HepG2 (cell line): ENCODE measurements at regions not wholly inside any gene's neighbourhood (a gene's known extent, or its start where the extent isn't known, plus 50 kb on each side); places are given as distances from the start of the nearest gene placed in this dataset.

ENCODE experiments used
- ATAC-seq: fragments of 200-7000 bp; cut with Tn5 transposase; 3 replicates; pipeline ENCODE4 v1.9.1; 2020; ENCODE audit warnings: mild to moderate bottlenecking, moderate library complexity
- BruUV-seq: library from RNA; stranded (reverse); fragments of 400-500 nt; replicated peaks from 2 replicates; lab custom pipeline; 2021; lab: Mats Ljungman, UMichigan
- CTCF ChIA-PET: fragments of 300-600 bp; formaldehyde crosslinking; extraction: SDS; loops from one replicate; lab custom pipeline; 2021; ENCODE audit warnings: low total read pairs, inconsistent platforms, low intra/inter-chr PET ratio; lab: Yijun Ruan, JAX
- POLR2A ChIA-PET: fragments of 350-600 bp; sonication (Branson Sonifier 250); formaldehyde crosslinking; loops from one replicate; lab custom pipeline; 2020; ENCODE audit warnings: antibody characterized with exemption, inconsistent platforms; lab: Yijun Ruan, JAX
- DNase-seq: peaks from one replicate; pipeline ENCODE4 v3.0.0-alpha.2; 2015; ENCODE audit warnings: low spot score
- FAIRE-seq: peaks from 3 replicates; lab custom pipeline; 2011; peaks lifted over from hg19 to GRCh38; lab: Jason Lieb, UNC
- H2AFZ ChIP-seq: one replicate; pipeline ENCODE4 v1.6.1; 2011; ENCODE audit warnings: low read length, inconsistent platforms
- H3K27ac ChIP-seq: fragments of 300-600 bp; 3 replicates; pipeline ENCODE4 v1.8.0; 2011; ENCODE audit warnings: mixed run types, mild to moderate bottlenecking, mixed read lengths, low read length, inconsistent platforms; ENCODE audit not compliant: insufficient read depth; ENCODE audit errors: extremely low read length
- H3K27me3 ChIP-seq, 2 experiments: fragments of 200-600 bp in 1 of 2; 2 replicates in 1 of 2; 3 replicates in 1 of 2; pipeline versions ENCODE4 v1.6.0 to v1.8.0; 2011; ENCODE audit warnings: low read length in 2 of 2, mild to moderate bottlenecking in 2 of 2, moderate library complexity in 2 of 2, inconsistent platforms in 1 of 2; ENCODE audit not compliant: insufficient read depth in 2 of 2, control insufficient read depth in 1 of 2
- H3K36me3 ChIP-seq, 2 experiments: fragments of 200-600 bp in 1 of 2; replicated peaks in 1 of 2; 2 replicates in 1 of 2; 3 replicates in 1 of 2; pipeline versions ENCODE4 v1.5.1 to v1.8.0; 2011; ENCODE audit warnings: low read length in 2 of 2, inconsistent platforms in 1 of 2; ENCODE audit not compliant: insufficient read depth in 2 of 2, control insufficient read depth in 1 of 2
- H3K4me1 ChIP-seq: 2 replicates; pipeline ENCODE4 v1.5.1; 2012; ENCODE audit warnings: low read length, inconsistent platforms; ENCODE audit not compliant: insufficient read depth
- H3K4me2 ChIP-seq: 2 replicates; pipeline ENCODE4 v1.6.0; 2011; ENCODE audit warnings: low read depth, low read length, inconsistent platforms
- H3K4me3 ChIP-seq, 3 experiments: fragments of 200-600 bp in 1 of 3; sonication (generic), shearing (Covaris generic) in 1 of 3; replicated peaks in 1 of 3; 2 replicates each; pipeline ENCODE4 v1.5.1; 2011 to 2016; ENCODE audit warnings: low read length in 3 of 3, inconsistent platforms in 2 of 3, low read depth in 2 of 3, mild to moderate bottlenecking in 2 of 3, control low read depth in 1 of 3, mixed read lengths in 1 of 3; ENCODE audit not compliant: insufficient read depth in 1 of 3
- H3K79me2 ChIP-seq: one replicate; pipeline ENCODE4 v1.6.1; 2011; ENCODE audit warnings: low read length, inconsistent platforms; ENCODE audit not compliant: insufficient read depth
- H3K9ac ChIP-seq: 2 replicates; pipeline ENCODE4 v1.6.0; 2011; ENCODE audit warnings: mild to moderate bottlenecking, low read depth, low read length, inconsistent platforms; ENCODE audit not compliant: insufficient read depth
- H3K9me3 ChIP-seq: 2 replicates; pipeline ENCODE4 v1.5.1; 2012; ENCODE audit warnings: mild to moderate bottlenecking, low read length
- H4K20me1 ChIP-seq: 2 replicates; pipeline ENCODE4 v1.6.0; 2011; ENCODE audit warnings: inconsistent platforms, mild to moderate bottlenecking, low read length, moderate library complexity; ENCODE audit not compliant: insufficient read depth
- CENPX ChIP-seq: sonication (generic); formaldehyde crosslinking; IDR thresholded peaks from 2 replicates; pipeline ENCODE4 v1.9.0; 2021; ENCODE audit warnings: mild to moderate bottlenecking, missing genetic modification reagents, moderate library complexity
- GRHL1 ChIP-seq: sonication (generic); formaldehyde crosslinking; conservative IDR thresholded peaks from 2 replicates; pipeline ENCODE4 v1.8.0; 2022; ENCODE audit warnings: missing genetic modification reagents
- HES4 ChIP-seq: sonication (generic); formaldehyde crosslinking; IDR thresholded peaks from 2 replicates; pipeline ENCODE4 v1.9.0; 2021; ENCODE audit warnings: mild to moderate bottlenecking, missing genetic modification reagents, borderline replicate concordance
- ISL2 ChIP-seq: sonication (generic); formaldehyde crosslinking; IDR thresholded peaks from 2 replicates; pipeline ENCODE4 v1.5.0; 2020; ENCODE audit warnings: missing genetic modification reagents
- NFE2L1 ChIP-seq: sonication (generic); formaldehyde crosslinking; IDR thresholded peaks from 2 replicates; pipeline ENCODE4 v1.4.0; 2020; ENCODE audit warnings: missing genetic modification reagents, mild to moderate bottlenecking, borderline replicate concordance
- NFYC ChIP-seq: IDR thresholded peaks from 2 replicates; pipeline ENCODE4 v1.6.1; 2016; ENCODE audit warnings: missing genetic modification reagents, missing compliant biosample characterization
- PHF8 ChIP-seq: sonication (generic); formaldehyde crosslinking; IDR thresholded peaks from 2 replicates; pipeline ENCODE4 v1.5.0; 2020; ENCODE audit warnings: missing genetic modification reagents
- RAD21 ChIP-seq: fragments of 450-650 bp; formaldehyde crosslinking; IDR thresholded peaks from 2 replicates; pipeline ENCODE4 v1.5.0; 2020; ENCODE audit warnings: mild to moderate bottlenecking
- ZFP36 ChIP-seq: fragments of 150-350 bp; IDR thresholded peaks from 2 replicates; pipeline ENCODE4 v1.6.1; 2018; ENCODE audit warnings: borderline replicate concordance, low read length, low read depth; ENCODE audit not compliant: partially characterized antibody
- ZFP41 ChIP-seq: sonication (generic); formaldehyde crosslinking; IDR thresholded peaks from 2 replicates; pipeline ENCODE4 v1.4.0; 2020; ENCODE audit warnings: mild to moderate bottlenecking, missing genetic modification reagents, borderline replicate concordance
- ZNF121 ChIP-seq: sonication (generic); formaldehyde crosslinking; IDR thresholded peaks from 2 replicates; pipeline ENCODE4 v1.5.0; 2020; ENCODE audit warnings: mild to moderate bottlenecking, missing genetic modification reagents
- ZNF530 ChIP-seq: sonication (generic); formaldehyde crosslinking; IDR thresholded peaks from 2 replicates; pipeline ENCODE4 v1.5.0; 2020; ENCODE audit warnings: low read depth, mild to moderate bottlenecking, missing genetic modification reagents
- ZNF660 ChIP-seq: sonication (generic); formaldehyde crosslinking; IDR thresholded peaks from 2 replicates; pipeline ENCODE4 v1.5.1; 2020; ENCODE audit warnings: mild to moderate bottlenecking, low read depth, missing genetic modification reagents, borderline replicate concordance
- ZNF816 ChIP-seq: sonication (generic); formaldehyde crosslinking; IDR thresholded peaks from 2 replicates; pipeline ENCODE4 v1.8.0; 2022; ENCODE audit warnings: missing genetic modification reagents, mild to moderate bottlenecking, borderline replicate concordance
- WGBS: methylation state at CpG from one replicate; pipeline ENCODE4 v1.1.6; 2017; ENCODE audit warnings: low lambda C conversion rate; 5-methylcytosine and 5-hydroxymethylcytosine counted together
- in situ Hi-C: cut with HindIII; loops from 2 replicates; pipeline ENCODE4 v1.10.0; 2017; ENCODE audit warnings: low pct_unique_long_range_greater_than_20kb; ENCODE audit not compliant: extremely low pct_ligation_motif_present
- intact Hi-C: fragments of 100-400 bp; cut with micrococcal nuclease; formaldehyde crosslinking; loops from one replicate; pipeline ENCODE4 v1.10.0; 2022; ENCODE audit not compliant: unreplicated experiment
- TF ChIP-seq, protein P1 (sequence below): sonication (generic); formaldehyde crosslinking; IDR thresholded peaks from 2 replicates; pipeline ENCODE4 v1.8.1; 2023; ENCODE audit warnings: mild to moderate bottlenecking, missing genetic modification reagents
- TF ChIP-seq, protein P2 (sequence below): sonication (generic); formaldehyde crosslinking; IDR thresholded peaks from 2 replicates; pipeline ENCODE4 v1.4.0; 2020; ENCODE audit warnings: missing genetic modification reagents

DNA sequence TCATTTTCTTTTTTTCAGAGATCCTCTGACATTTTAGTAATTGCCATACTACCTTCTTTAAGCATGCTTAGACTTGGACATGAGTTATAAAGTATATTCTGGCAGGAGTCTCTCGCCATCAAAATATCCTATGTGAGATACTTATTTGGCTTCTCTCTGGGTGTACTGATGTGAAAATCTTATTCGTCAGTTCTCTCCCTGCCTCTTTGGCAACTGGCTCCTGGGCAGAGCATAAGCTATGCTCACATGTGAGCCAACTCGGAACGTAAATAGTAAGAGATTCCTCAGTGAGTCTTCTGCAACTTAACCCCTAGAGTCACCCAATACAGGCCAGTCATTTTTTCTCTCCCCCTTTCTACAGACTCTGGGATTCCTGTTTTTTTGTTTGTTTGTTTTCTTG lies 91.6 kb downstream of the MAGEB17 start:
- ChIA-PET CTCF (no interaction called here), POLR2A (no interaction called here)
- no peak for TF ChIP-seq HES4 (CRISPR knock-in tag)
- DNase-seq (no peak), ATAC-seq (no peak), FAIRE-seq (no peak)
- H3K4me1 ChIP-seq, result no peaks in the 10 kb centered on the region
- in situ Hi-C loops, result no loop called here
- H3K9ac ChIP-seq, result no peak overlapping the region
- no peak overlapping the region for H2AFZ ChIP-seq
- H4K20me1 ChIP-seq, result no peaks in the 10 kb centered on the region
- intact Hi-C loops, result no loop called here
- H3K36me3 ChIP-seq, result no peaks in the 10 kb centered on the region
- H3K79me2 ChIP-seq, result no peaks in the 10 kb centered on the region
- H3K9me3 ChIP-seq, result no peaks in the 10 kb centered on the region
- no TSS peak for BruUV-seq
- WGBS, result 57% methylated on average over 4 of the region's 4 CpGs
- no peak overlapping the region for H3K4me2 ChIP-seq
- H3K27me3 ChIP-seq, result no peaks in the 10 kb centered on the region
- no peak overlapping the region for H3K4me3 ChIP-seq
- no peak overlapping the region for H3K27ac ChIP-seq

- no peak overlapping the region for H3K27ac ChIP-seq
- DNase-seq, result no peak
- BruUV-seq, result no TSS peak
- H3K79me2 ChIP-seq, result no peaks in the 10 kb centered on the region
- H3K9me3 ChIP-seq, result no peaks in the 10 kb centered on the region
- H2AFZ ChIP-seq, result no peak overlapping the region
- no peak overlapping the region for H3K4me3 ChIP-seq
- H3K36me3 ChIP-seq, result no peaks in the 10 kb centered on the region
- POLR2A ChIA-PET, result no interaction called here
- in situ Hi-C loops (no loop called here), intact Hi-C loops (no loop called here)
- H3K9ac ChIP-seq, result no peak overlapping the region
- ATAC-seq, result no peak
- no peaks in the 10 kb centered on the region for H3K4me1 ChIP-seq
- no peak for FAIRE-seq
- no peak overlapping the region for H3K4me2 ChIP-seq
- TF ChIP-seq CENPX (CRISPR knock-in tag), result no peak
- TF ChIP-seq ZNF660 (CRISPR knock-in tag), result no peak
- TF ChIP-seq PHF8, result no peak
- TF ChIP-seq NFE2L1, result no peak
- no peak for TF ChIP-seq ZNF121 (CRISPR knock-in tag)
- TF ChIP-seq RAD21, result no peak
- TF ChIP-seq ISL2 (CRISPR knock-in tag), result no peak
- TF ChIP-seq ZNF530, result no peak
- TF ChIP-seq, protein P1, sequence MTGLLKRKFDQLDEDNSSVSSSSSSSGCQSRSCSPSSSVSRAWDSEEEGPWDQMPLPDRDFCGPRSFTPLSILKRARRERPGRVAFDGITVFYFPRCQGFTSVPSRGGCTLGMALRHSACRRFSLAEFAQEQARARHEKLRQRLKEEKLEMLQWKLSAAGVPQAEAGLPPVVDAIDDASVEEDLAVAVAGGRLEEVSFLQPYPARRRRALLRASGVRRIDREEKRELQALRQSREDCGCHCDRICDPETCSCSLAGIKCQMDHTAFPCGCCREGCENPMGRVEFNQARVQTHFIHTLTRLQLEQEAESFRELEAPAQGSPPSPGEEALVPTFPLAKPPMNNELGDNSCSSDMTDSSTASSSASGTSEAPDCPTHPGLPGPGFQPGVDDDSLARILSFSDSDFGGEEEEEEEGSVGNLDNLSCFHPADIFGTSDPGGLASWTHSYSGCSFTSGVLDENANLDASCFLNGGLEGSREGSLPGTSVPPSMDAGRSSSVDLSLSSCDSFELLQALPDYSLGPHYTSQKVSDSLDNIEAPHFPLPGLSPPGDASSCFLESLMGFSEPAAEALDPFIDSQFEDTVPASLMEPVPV, result no peak
- no peak for TF ChIP-seq GRHL1 (CRISPR knock-in tag)
- no peak for TF ChIP-seq ZFP36
- no peak for TF ChIP-seq ZFP41 (CRISPR knock-in tag)
- no peak for TF ChIP-seq NFYC
- no peak for TF ChIP-seq ZNF816
- TF ChIP-seq, protein P2, sequence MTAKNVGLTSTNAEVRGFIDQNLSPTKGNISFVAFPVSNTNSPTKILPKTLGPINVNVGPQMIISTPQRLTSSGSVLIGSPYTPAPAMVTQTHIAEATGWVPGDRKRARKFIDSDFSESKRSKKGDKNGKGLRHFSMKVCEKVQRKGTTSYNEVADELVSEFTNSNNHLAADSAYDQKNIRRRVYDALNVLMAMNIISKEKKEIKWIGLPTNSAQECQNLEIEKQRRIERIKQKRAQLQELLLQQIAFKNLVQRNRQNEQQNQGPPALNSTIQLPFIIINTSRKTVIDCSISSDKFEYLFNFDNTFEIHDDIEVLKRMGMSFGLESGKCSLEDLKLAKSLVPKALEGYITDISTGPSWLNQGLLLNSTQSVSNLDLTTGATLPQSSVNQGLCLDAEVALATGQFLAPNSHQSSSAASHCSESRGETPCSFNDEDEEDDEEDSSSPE, result no peak
- WGBS, result 10% methylated on average over 1 of the region's 1 CpG
- no peaks in the 10 kb centered on the region for H4K20me1 ChIP-seq
- no peaks in the 10 kb centered on the region for H3K27me3 ChIP-seq
- CTCF ChIA-PET, result no interaction called here
Observed at GRCh38 chrX:16267431-16267830, 100.2 kb downstream of the MAGEB17 start.
